Activated B cell treated with CpG ODN at 0.5 μM for 24 hours (primary cell): ENCODE measurements at regions not wholly inside any gene's neighbourhood (a gene's known extent, or its start where the extent isn't known, plus 50 kb on each side); places are given as distances from the start of the nearest gene placed in this dataset.

ENCODE experiments used
- ATAC-seq: fragments of 200-7000 bp; cut with Tn5 transposase; one replicate; pipeline ENCODE4 v1.10.0; 2021; ENCODE audit warnings: low read depth, mild to moderate bottlenecking, moderate library complexity
- CTCF ChIA-PET: fragments of 350-600 bp; sonication (Branson Sonifier 250); formaldehyde crosslinking; loops from one replicate; lab custom pipeline; 2021; ENCODE audit warnings: antibody characterized with exemption; lab: Charles Lee
- POLR2A ChIA-PET: fragments of 350-600 bp; sonication (Branson Sonifier 250); formaldehyde crosslinking; loops from one replicate; lab custom pipeline; 2021; ENCODE audit warnings: antibody characterized with exemption; lab: Charles Lee
- DNase-seq: peaks from one replicate; pipeline ENCODE4 v3.0.0; 2022
- H3K27ac Mint-ChIP-seq: one replicate; pipeline ENCODE4 v1.8.0; 2020; ENCODE audit warnings: mixed read lengths
- H3K27me3 Mint-ChIP-seq: one replicate; pipeline ENCODE4 v1.8.0; 2021; ENCODE audit warnings: mixed read lengths
- H3K36me3 Mint-ChIP-seq: one replicate; pipeline ENCODE4 v1.8.0; 2021; ENCODE audit warnings: low read depth, mixed read lengths
- H3K4me1 Mint-ChIP-seq: one replicate; pipeline ENCODE4 v1.8.0; 2021; ENCODE audit warnings: mixed read lengths
- H3K4me3 Mint-ChIP-seq: one replicate; pipeline ENCODE4 v1.8.0; 2020; ENCODE audit warnings: mild to moderate bottlenecking, mixed read lengths
- H3K9me3 Mint-ChIP-seq: one replicate; pipeline ENCODE4 v1.8.0; 2020; ENCODE audit warnings: mixed read lengths
- CTCF ChIP-seq: fragments of 200-600 bp; IDR thresholded peaks from one replicate; pipeline ENCODE4 v1.8.0; 2022; ENCODE audit warnings: antibody characterized with exemption, mild to moderate bottlenecking
- intact Hi-C: fragments of 100-400 bp; cut with micrococcal nuclease; formaldehyde crosslinking; loops from one replicate; pipeline ENCODE4 v1.15.1; 2024

- ATAC-seq = peak; percentile 40
- no peaks in the 10 kb centered on the region for H3K36me3 Mint-ChIP-seq
- DNase-seq = no peak
- H3K27ac Mint-ChIP-seq = peak overlapping the region; percentile 73
- TF ChIP-seq CTCF = no peak
- CTCF ChIA-PET = no interaction called here
- no peak overlapping the region for H3K4me3 Mint-ChIP-seq
- POLR2A ChIA-PET = interaction anchor here (0.9 kb wide), 1 partner anchor 24 kb away, joined by 4 read pairs; no protein-coding TSS in a partner anchor
- H3K4me1 Mint-ChIP-seq = peaks cover 45% of the 10 kb centered on the region
- H3K27me3 Mint-ChIP-seq = peaks cover 8% of the 10 kb centered on the region
- H3K9me3 Mint-ChIP-seq = no peaks in the 10 kb centered on the region
- intact Hi-C loops = loop anchor here (2.0 kb wide), 1 partner anchor 47 kb away; no protein-coding TSS in a partner anchor
Observed at GRCh38 chr11:33941637-33942160, 49.8 kb upstream of the LMO2 start.
